Endothelial cell (in vitro differentiated cells): ENCODE measurements at regions not wholly inside any gene's neighbourhood (a gene's known extent, or its start where the extent isn't known, plus 50 kb on each side); places are given as distances from the start of the nearest gene placed in this dataset.

Source experiments
- DNase-seq: peaks from one replicate; pipeline ENCODE4 v3.0.0; 2021; ENCODE audit warnings: low spot score
- H3K27ac Mint-ChIP-seq: one replicate; pipeline ENCODE4 v1.8.0; 2021; ENCODE audit warnings: mixed read lengths, inconsistent platforms; ENCODE audit not compliant: unreplicated experiment
- H3K27me3 Mint-ChIP-seq: one replicate; pipeline ENCODE4 v1.8.0; 2021; ENCODE audit warnings: mild to moderate bottlenecking, moderate library complexity, mixed read lengths, inconsistent platforms; ENCODE audit not compliant: unreplicated experiment
- H3K36me3 Mint-ChIP-seq: one replicate; pipeline ENCODE4 v1.8.0; 2021; ENCODE audit warnings: mild to moderate bottlenecking, low read depth, mixed read lengths, inconsistent platforms; ENCODE audit not compliant: unreplicated experiment
- H3K4me1 Mint-ChIP-seq: one replicate; pipeline ENCODE4 v1.8.0; 2021; ENCODE audit warnings: mild to moderate bottlenecking, mixed read lengths, inconsistent platforms; ENCODE audit not compliant: unreplicated experiment
- H3K4me3 Mint-ChIP-seq: one replicate; pipeline ENCODE4 v1.8.0; 2021; ENCODE audit warnings: mild to moderate bottlenecking, mixed read lengths, inconsistent platforms; ENCODE audit not compliant: unreplicated experiment
- H3K9me3 Mint-ChIP-seq: one replicate; pipeline ENCODE4 v1.8.0; 2021; ENCODE audit warnings: mixed read lengths, inconsistent platforms; ENCODE audit not compliant: unreplicated experiment
- CTCF ChIP-seq: fragments of 200-600 bp; sonication (generic); IDR thresholded peaks from one replicate; pipeline ENCODE4 v1.5.0; 2021; ENCODE audit warnings: antibody characterized with exemption; ENCODE audit not compliant: unreplicated experiment

DNA sequence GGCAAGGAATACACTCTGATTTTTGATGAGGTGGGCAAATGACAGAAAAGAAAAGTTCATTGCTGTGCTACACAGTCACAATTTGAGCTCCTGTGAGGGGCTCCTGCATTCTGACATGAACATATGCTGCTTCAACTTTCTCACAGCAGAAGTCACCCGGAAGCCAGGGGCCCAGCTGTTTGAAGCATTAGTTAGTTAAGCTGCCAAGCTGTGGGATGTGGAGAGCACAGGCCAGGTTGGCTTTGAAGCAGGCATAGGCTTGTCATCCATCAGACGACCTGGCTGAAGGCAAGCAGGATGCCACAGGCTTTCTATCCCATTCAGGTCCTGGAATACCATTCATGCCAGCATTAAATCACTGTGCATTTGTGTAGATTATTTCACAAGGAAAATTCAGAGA, 63.1 kb downstream of the MTNR1B start:
- H3K9me3 Mint-ChIP-seq: no peaks in the 10 kb centered on the region
- no peaks in the 10 kb centered on the region for H3K4me1 Mint-ChIP-seq
- no peaks in the 10 kb centered on the region for H3K27me3 Mint-ChIP-seq
- no peak overlapping the region for H3K4me3 Mint-ChIP-seq
- no peaks in the 10 kb centered on the region for H3K36me3 Mint-ChIP-seq
- H3K27ac Mint-ChIP-seq: no peak overlapping the region
- no peak for TF ChIP-seq CTCF
- no peak for DNase-seq

- no peaks in the 10 kb centered on the region for H3K27me3 Mint-ChIP-seq
- no peak overlapping the region for H3K27ac Mint-ChIP-seq
- no peak for DNase-seq
- H3K36me3 Mint-ChIP-seq: no peaks in the 10 kb centered on the region
- TF ChIP-seq CTCF: no peak
- no peaks in the 10 kb centered on the region for H3K4me1 Mint-ChIP-seq
- H3K4me3 Mint-ChIP-seq: no peak overlapping the region
- no peaks in the 10 kb centered on the region for H3K9me3 Mint-ChIP-seq
Measured at GRCh38 chr11:93033093-93033492, 63.6 kb downstream of the MTNR1B start.

- Mint-ChIP-seq H3K4me3 (no peak overlapping the region), H3K4me1 (no peaks in the 10 kb centered on the region), H3K27ac (no peak overlapping the region), H3K36me3 (no peaks in the 10 kb centered on the region), H3K27me3 (no peaks in the 10 kb centered on the region), H3K9me3 (no peaks in the 10 kb centered on the region)
- TF ChIP-seq CTCF: no peak
- DNase-seq: no peak
Measured at GRCh38 chr11:93034031-93034722, 64.7 kb downstream of the MTNR1B start.

DNA sequence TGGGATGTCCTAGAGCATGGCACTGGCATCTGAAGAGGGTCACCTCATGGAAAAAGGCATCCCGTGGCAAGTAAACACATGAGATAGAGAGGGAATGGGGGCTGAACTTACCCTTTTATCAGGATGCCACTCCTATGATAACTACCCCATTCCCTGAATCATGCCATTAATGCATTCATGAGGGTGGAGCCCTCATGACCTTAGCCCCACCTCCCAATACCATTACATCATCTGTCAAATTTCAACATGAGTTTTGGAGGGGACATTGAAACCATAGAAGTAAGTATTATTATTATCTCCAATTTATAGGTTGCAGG, 65.2 kb downstream of the MTNR1B start:
- H3K9me3 Mint-ChIP-seq: no peaks in the 10 kb centered on the region
- no peaks in the 10 kb centered on the region for H3K27me3 Mint-ChIP-seq
- no peak overlapping the region for H3K4me3 Mint-ChIP-seq
- DNase-seq: no peak
- no peaks in the 10 kb centered on the region for H3K36me3 Mint-ChIP-seq
- no peaks in the 10 kb centered on the region for H3K4me1 Mint-ChIP-seq
- no peak overlapping the region for H3K27ac Mint-ChIP-seq
- no peak for TF ChIP-seq CTCF

DNA sequence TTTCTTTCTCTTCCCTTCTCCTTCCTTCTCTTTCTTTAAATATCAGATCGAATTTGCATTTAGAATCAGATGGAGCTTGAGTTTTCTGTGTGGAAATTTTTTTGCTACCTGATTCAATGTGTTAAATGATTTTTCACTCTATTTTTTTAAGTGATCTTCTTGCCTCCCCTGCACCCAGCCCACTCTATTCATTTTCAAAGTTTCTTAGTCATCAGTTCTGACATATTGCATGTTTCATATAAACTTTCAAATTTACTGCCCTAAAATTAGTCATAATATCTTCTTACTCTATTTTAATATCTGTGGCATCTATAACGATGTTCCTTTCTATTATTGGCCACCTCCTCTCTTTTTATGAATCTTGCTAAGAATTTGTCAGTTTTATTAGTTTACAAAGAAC, 69.1 kb downstream of the MTNR1B start:
- Mint-ChIP-seq H3K9me3 (peaks cover 11% of the 10 kb centered on the region), H3K27ac (no peak overlapping the region), H3K27me3 (no peaks in the 10 kb centered on the region), H3K4me3 (no peak overlapping the region), H3K36me3 (no peaks in the 10 kb centered on the region), H3K4me1 (no peaks in the 10 kb centered on the region)
- DNase-seq: no peak
- TF ChIP-seq CTCF: no peak
